Globus pallidus (tissue), 1 donor: ENCODE measurements at regions not wholly inside any gene's neighbourhood (a gene's known extent, or its start where the extent isn't known, plus 50 kb on each side); places are given as distances from the start of the nearest gene placed in this dataset.

Source experiments
- DNase-seq: peaks from one replicate; pipeline ENCODE4 v3.0.0-alpha.2; 2015; ENCODE audit warnings: low spot score

DNA sequence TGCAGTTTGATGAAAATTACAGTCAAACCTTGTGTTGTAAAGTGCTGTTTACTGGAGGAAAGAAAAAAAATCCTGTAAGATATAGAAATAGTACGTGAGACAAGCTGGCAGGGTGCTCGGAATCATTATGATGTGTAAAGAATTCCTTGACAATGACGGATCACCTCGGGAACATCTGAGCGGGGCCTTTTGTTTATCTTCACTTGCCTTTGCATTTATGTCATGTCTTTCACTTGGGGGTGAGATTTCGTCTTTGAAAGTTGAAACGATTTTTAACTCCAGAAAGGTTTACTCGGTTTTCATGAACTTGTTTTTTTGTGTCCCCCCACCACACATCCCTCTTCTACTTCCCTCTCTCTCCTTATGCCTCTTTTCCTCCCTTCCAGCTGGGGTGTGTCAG lies 128.3 kb upstream of the VEPH1 start:
- no peak for DNase-seq

DNA sequence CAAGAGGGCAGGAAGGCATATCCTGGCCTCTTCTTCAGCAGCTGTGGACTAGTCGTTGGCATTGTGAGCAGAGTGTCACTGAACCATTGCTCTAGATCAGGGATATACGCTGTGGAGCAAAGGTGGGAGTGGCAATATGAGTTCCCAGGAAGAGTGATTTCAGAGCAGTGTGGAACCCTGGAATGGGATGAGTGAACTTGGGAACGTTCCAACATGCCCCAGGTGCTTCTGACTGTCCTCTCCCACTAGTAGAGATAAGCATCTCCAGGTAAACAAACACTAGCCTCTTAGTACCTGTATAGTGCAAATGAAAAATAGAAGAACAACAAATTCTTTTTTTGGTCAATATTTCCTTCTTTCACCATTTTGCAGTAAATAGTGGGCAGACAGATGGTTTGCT lies 123.6 kb upstream of the VEPH1 start:
- no peak for DNase-seq

DNA sequence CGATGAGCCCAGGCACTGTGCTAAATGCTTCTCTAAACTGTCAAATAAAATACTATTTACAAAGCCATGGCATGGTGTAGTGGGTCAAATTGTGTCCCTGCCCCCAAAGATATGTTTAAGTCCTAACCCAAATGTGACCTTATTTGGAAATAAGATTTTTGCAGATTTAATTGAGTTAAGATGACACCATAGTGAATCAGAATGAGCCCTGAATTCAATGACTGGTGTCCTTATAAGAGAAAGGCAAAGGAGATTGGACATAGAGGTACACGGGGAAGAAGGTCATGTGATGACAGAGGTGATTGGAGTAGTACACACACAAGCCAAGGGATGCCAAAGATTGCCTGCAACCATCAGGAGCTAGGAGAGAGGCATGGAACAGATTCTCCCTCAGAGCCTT lies 121.6 kb upstream of the VEPH1 start:
- DNase-seq, result no peak

GRCh38 chr3:157618886-157619285 lies 115.7 kb upstream of the VEPH1 start:
- no peak for DNase-seq

DNA sequence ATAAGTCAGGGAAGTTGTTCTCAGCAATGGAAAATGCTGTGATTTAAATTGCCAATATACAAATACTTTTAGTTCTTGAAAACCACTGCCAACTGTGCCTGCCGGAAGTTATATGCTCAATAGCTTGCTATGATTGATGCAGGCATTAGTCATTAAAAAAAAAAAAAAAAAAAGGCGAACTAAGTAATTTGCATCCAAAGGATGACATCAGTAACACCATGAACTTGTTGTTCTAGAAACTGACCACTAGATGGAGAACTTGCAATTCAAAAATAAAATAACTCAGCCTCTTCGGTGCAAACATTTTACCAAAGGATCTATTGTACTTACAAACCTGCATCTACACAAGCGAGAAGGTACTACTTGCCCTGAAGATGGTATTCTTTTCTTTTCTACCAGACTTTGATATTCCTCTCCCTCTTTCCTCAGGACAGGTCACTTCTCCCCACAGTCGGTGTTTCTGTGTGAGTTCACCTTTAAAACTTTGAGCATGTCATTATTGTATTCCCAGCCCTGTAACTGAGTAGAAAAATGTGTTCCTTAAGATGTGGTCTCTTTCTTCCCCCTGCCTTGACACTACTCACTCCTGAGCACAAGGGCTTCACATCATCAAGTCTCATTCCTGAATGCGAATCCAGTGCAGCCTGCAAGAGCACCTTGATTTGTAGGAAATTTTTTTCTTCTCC lies 115.0 kb upstream of the VEPH1 start:
- DNase-seq, result peak; percentile 55

GRCh38 chr3:157614896-157615295 lies 111.7 kb upstream of the VEPH1 start:
- no peak for DNase-seq

- no peak for DNase-seq
Measured at GRCh38 chr3:157611536-157612076, 108.4 kb upstream of the VEPH1 start.

DNA sequence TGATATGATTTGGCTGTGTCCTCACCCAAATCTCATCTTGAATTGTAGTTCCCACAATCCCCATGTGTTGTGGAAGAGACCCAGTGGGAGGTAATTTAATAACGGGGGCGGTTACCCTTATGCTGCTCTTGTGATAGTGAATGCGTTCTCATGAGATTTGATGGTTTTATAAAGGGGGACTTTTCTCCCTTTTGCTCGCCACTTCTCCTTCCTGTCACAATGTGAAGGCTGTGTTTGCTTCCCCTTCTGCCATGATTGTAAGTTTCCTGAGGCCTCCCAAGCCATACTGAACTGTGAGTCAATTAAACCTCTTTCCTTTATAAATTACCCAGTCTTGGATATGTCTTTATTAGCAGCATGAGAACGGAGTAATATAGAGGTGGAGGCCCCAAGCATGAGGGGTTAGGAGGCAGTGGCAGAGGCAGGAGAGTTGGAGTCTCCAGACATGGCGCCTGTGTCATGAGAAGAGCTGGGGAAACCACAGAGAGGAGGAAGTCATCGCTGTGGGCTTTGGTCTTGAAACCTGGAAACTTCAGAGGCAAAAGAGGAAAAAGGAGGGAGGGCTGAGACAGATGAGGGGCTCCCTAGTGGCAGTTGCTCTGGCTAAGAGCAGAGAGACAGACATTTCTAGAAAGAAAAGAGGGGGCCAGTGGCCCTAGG lies 107.8 kb upstream of the VEPH1 start:
- DNase-seq, result no peak

DNA sequence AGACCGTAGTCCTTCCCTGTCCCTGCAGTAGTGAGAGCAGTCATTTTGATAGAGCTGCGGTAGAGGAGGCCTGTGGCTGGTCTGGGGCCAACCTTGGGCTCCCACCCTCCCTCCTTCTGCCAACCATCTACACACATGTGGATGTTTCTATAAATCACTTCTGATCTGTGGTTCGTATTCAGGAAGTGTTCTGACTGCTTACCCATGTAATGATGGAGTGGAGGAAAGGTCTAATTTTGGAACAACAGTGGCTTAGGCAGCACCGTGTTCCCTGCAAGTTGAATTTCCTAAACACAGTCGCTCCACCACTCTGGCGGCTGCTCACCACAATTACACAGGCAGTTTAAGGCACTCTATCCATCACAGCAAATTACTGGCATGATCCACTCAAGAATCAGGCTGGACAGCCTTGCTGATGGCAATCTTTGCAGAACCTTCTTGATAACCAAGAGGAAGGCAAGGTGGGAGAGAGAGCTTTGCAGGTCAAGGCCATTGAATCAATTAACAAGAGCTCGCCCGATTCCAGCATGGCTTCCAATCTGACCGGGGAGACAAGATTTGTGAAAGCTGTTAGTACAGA lies 104.7 kb upstream of the VEPH1 start:
- DNase-seq, result no peak

- DNase-seq, result no peak
Measured at GRCh38 chr3:157606852-157607197, 103.6 kb upstream of the VEPH1 start.

GRCh38 chr3:157606011-157606851 lies 103.0 kb upstream of the VEPH1 start:
- peak; percentile 54 for DNase-seq

DNA sequence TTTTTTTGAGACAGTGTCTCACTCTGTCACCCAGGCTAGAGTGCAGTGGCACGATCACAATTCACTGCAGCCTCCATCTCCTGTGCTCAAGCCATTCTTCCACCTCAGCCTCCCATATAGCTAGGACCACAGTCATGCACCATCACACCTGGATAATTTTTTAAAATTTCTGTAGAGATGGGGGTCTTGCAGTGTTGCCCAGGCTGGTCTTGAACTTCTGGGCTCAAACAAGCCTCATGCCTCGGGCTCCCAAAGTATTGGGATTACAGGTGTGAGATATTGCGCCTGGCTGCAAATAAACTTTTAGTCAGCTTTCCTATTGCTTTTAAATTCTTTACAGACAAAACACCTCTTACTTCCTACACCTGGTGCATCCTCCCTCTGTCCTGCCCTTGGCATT lies 102.1 kb upstream of the VEPH1 start:
- DNase-seq, result no peak

- DNase-seq, result no peak
Measured at GRCh38 chr3:157602424-157602823, 99.2 kb upstream of the VEPH1 start.

DNA sequence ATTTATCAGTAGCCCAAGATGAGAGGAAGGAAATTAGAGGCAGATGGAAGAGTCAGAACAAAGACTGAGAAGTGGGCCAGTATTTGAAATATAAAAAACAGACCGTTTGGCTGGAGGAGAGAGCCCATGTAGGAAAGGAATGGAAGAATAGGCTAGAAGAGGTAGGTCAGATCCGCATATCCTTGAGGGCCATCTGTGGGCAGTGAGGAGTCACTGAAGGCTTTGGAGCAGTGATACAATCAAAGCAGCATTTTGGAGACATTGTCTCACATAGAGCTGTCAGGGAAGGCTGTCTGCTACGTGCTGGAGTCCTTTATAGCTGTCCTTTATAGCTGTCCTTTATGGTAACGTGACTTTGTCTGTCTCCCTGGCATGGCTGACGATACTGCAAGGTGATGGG lies 92.0 kb upstream of the VEPH1 start:
- no peak for DNase-seq

GRCh38 chr3:157594413-157594812 lies 91.2 kb upstream of the VEPH1 start:
- no peak for DNase-seq

DNA sequence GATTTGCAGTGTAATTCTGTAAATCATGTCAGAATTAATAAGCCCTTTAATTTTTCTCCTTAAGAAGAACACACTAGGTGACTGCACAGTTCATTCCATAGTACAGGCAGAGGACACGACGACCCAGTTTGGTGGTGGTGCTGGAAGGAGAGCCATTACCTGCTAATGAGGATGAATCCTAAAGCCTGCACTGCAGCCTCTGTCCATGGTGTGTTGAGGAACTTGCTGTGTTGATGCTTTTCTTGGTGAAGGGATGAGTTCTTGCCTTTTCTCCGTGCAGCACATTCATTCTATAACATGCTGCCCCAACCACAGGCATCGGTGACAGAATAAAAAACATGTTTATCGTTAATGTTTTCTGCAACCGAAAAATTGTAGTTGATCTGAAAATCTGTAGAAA lies 89.6 kb upstream of the VEPH1 start:
- no peak for DNase-seq

DNA sequence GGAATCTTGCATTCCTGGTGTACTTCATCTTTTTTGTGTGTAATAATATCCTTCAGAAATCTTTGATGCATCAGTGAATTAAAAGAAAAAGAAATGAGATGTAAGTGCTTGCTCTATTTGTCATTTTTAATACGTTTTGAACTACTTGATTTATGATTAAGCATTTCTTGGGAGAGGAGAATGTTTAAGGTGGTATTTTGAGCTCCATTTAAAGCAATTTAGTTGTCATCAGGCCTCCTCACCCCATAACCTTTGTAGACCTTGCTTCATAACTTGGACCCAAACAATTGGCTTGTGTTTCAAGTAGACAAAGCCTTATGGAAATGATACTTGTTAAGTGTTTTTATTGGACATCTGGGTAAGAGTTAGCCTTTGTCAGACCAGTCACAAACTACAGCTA lies 87.1 kb upstream of the VEPH1 start:
- no peak for DNase-seq

DNA sequence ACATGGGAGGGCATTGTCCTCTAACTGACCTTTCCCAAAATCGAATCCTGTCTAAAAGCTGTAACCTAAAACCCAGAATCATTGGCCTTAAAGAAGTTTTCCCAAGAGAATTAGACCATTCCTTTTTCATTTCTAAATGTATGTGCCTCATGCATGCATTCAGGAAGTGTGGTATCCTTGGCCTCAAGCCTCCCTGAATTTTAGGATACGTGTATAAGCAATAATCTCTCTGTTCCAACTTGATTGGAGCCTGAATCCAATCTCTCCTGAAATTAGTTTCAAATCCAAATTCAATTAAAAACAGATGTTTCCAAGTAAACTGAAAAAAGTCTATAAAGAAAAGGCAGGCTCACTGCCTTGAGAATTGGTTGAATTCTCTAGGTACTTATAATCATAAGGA lies 86.0 kb upstream of the VEPH1 start:
- no peak for DNase-seq

DNA sequence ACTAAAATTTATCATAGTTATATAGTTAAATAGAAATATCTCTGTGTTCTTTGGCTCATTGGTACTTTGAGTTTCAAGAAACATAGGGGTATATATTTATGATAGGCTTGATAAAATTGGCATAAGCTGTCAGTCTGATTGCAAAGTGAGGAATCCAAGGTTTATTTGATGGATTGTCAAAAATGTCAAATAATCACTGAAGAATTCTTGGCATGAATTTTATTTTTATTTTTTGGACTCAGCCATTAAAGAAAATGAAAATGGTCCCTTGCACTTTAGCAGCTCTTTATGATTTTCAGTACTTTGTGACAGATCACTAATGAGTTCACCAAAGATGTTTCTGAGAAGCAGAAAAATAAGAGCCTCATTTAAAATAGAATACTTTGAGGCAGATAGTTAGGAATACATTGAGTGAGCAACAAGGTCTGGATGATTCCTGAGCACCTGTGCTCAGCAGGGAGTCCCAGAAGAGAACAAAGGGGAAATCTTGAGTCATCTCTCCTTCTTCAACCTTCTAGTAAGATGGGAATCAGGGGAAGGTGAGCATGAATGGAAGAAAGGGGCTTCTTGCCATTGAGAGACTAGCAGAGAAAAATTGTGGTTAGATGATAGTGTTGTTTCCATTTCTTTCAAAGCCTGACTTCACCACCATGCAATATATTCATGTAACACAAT lies 85.3 kb upstream of the VEPH1 start:
- no peak for DNase-seq

GRCh38 chr3:157586293-157586692 lies 83.1 kb upstream of the VEPH1 start:
- DNase-seq, result no peak

GRCh38 chr3:157585386-157585785 lies 82.2 kb upstream of the VEPH1 start:
- no peak for DNase-seq

- DNase-seq, result no peak
Measured at GRCh38 chr3:157582637-157582973, 79.4 kb upstream of the VEPH1 start.
